ENCODE measurements at regions not wholly inside any gene's neighbourhood (a gene's known extent, or its start where the extent isn't known, plus 50 kb on each side); places are given as distances from the start of the nearest gene placed in this dataset.

DNA sequence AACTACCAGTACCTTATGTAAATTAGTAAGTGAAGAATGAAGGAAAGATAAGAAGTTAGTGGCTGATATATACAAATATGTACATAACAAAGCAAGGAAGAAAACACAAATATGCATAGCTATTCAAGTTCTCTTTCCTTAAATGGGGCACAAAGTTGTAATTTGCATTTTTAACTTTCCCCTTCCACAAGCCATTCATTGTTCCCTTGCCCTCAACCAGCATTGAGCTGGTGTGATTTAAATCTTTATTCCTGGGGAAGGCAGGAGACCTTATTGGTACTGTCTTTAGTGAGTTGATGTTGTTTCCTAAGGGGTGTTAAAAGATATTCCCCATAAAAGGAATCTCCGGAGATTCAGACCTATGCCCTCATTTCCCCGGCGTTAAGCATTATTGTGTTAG lies 735.3 kb downstream of the PCDH18 start:
- TF ChIP-seq, protein P1, sequence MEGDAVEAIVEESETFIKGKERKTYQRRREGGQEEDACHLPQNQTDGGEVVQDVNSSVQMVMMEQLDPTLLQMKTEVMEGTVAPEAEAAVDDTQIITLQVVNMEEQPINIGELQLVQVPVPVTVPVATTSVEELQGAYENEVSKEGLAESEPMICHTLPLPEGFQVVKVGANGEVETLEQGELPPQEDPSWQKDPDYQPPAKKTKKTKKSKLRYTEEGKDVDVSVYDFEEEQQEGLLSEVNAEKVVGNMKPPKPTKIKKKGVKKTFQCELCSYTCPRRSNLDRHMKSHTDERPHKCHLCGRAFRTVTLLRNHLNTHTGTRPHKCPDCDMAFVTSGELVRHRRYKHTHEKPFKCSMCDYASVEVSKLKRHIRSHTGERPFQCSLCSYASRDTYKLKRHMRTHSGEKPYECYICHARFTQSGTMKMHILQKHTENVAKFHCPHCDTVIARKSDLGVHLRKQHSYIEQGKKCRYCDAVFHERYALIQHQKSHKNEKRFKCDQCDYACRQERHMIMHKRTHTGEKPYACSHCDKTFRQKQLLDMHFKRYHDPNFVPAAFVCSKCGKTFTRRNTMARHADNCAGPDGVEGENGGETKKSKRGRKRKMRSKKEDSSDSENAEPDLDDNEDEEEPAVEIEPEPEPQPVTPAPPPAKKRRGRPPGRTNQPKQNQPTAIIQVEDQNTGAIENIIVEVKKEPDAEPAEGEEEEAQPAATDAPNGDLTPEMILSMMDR (conservative IDR thresholded peaks at IDR 0.05; ENCODE audit: low read depth, low read length) = no peak
- TF ChIP-seq EZH2 (IDR thresholded peaks at IDR 0.05; ENCODE audit: borderline replicate concordance, low read depth, low read length, poor library complexity, severe bottlenecking) = no peak

Measured in A673 (cell line).